Hematopoietic multipotent progenitor cell treated with erythropoietin and hydrocortisone succinate and interleukin-3 and kit ligand, for 4 days (in vitro differentiated cells): ENCODE measurements at regions not wholly inside any gene's neighbourhood (a gene's known extent, or its start where the extent isn't known, plus 50 kb on each side); places are given as distances from the start of the nearest gene placed in this dataset.
"Not testable (repeated sequence)": the region's sequence is repeated elsewhere in the genome, so short reads cannot be mapped to it uniquely, and the experiment has no call there.

ENCODE experiments used
- DNase-seq: peaks from one replicate; pipeline ENCODE4 v3.0.0-alpha.2; 2015

GRCh38 chr3:81040107-81040506 is 721.3 kb downstream of the GBE1 start:
- DNase-seq: no peak

DNA sequence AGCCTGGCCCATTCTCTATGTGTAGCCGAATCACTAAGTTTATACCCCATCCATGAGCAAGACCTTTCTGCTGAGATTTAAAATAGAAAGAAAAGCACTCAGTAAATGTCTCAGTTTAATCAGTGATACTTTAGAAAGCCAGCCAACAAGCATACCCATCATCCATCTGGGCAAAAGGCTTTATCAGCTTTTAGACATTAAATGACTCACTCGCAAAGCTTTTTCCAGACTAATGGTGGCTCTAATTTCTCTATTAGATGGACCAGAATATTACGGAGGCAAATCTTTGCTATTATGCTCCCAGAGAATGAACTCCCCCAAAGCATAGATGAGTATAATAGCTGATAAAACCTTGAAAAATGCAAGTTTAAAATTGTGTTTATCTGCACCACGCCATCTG is 727.8 kb downstream of the GBE1 start:
- DNase-seq: no peak

GRCh38 chr3:81033185-81033584 is 728.3 kb downstream of the GBE1 start:
- DNase-seq: no peak

- no peak for DNase-seq
Measured at GRCh38 chr3:81029861-81030260, 731.6 kb downstream of the GBE1 start.

- DNase-seq: no peak
Measured at GRCh38 chr3:81027344-81027743, 734.1 kb downstream of the GBE1 start.

GRCh38 chr3:81024560-81024959 is 736.9 kb downstream of the GBE1 start:
- no peak for DNase-seq

- DNase-seq: no peak
Measured at GRCh38 chr3:81022339-81022738, 739.1 kb downstream of the GBE1 start.

DNA sequence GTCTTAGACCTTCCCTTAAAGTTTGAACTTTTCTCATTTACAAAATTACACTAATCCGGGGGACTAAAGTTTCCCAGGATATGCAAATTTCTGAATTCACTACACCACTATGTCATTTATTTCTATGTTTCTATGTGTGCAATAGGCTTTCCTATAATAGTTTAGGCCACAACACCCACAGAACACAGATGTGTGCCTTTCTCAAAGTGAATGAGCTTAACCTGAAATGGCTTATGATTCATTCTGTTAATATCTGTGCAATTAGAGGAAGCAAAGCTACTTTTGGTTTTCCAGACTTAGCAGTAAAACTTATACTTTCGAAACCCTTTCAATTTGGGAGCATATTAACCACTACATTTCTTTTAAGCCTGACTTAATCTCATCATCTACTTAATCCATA is 748.1 kb downstream of the GBE1 start:
- DNase-seq: no peak

GRCh38 chr3:81005992-81006391 is 755.5 kb downstream of the GBE1 start:
- no peak for DNase-seq

- no peak for DNase-seq
Measured at GRCh38 chr3:81003817-81004216, 757.6 kb downstream of the GBE1 start.

- DNase-seq: no peak
Measured at GRCh38 chr3:81003008-81003645, 758.3 kb downstream of the GBE1 start.

GRCh38 chr3:80999481-80999880 is 762.0 kb downstream of the GBE1 start:
- DNase-seq: no peak

DNA sequence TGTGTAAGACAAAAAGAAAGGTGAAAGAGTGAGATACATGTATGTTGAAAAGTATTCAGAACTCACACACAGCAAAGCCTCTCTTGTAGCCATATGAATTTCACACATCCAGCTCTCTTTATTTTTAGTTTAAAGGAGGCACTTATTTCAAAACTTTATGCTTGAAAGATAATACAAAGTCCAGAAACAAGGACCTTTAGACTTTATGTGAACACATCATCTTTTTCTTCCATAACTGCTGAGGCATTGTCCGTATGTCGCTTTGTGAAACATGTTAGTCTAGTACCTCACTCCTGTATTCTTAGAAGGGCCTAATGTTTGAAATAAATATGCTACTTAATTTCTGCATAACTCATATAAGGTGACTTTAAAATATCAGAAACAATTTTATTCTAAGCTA is 763.4 kb downstream of the GBE1 start:
- no peak for DNase-seq

GRCh38 chr3:80997622-80998021 is 763.8 kb downstream of the GBE1 start:
- no peak for DNase-seq

GRCh38 chr3:80994767-80995166 is 766.7 kb downstream of the GBE1 start:
- no peak for DNase-seq

DNA sequence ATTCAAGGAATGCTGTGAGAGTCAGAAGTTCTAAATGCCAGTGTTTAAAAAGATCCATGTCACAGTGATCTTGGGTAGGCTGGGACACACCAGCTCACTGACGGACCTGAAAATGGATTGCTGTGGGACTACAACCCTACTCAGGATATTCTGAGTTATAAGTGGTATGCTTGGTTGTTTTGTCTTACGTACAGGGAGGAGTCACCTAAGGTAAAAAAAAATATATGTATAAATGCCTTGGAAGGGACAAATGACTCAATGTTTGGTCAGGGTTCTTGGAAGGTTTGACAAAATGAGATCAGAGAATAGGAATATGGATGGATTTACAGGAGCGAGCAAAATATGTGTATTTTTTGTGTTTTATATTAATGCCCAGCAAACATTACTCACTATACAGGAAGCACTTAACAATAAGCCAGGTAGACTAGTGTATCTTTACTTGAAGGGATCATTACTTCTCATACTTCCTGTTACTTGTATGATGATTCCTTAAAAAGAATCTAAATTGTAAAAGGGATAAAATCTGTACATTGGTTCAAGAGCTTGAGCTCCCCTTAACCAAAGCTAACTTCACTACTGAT is 767.3 kb downstream of the GBE1 start:
- no peak for DNase-seq

DNA sequence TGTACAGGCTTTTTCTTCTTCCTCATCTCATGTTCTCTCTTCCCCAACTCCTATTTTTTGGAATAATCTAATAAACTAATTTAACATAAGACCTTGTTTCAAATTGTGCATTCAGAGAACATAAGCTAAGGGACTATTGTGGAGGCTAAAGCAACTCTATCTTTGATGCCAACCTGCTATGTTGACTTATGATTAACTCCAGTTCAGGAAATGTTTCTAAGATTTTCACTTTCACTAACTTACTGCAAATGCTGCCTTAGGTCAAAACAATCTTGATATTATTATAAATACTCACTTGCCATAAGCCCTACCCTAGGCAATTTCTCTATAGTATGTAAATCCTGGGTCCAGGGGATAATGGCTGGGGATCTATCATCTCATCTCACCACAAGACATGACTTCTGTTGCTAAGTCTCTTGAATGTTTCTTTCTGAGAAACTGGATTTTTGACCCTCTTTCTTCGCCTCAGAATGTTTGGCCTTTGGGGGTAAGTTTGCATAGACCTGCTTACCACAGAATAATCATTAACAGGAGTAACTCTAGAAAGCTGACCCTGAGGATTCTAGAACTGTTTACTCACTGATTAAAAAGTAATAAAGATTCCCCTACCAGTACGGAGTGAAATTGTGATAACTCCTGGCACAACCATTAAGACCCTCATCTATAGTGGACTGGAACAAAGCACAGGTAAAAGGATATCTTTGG is 768.1 kb downstream of the GBE1 start:
- DNase-seq: no peak

DNA sequence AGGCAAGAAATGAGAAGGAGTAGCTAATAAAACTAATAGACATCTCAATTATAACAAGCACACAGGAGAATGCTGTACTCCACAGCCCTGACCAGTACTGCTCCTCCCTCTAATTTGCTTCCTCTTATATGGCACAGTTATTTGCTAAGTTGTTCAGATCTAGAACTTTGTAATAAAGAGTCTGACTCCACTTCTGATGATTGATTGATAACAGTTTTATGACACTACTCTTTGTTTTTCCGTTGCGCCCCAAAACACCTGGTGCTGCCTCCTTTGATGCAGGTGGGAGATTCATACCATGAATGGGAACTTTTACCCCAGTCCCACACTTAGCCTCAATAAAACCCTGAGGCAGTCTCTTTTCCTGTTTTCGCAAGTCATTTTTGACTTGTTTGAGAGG is 777.7 kb downstream of the GBE1 start:
- no peak for DNase-seq

GRCh38 chr3:80978216-80978969 is 783.1 kb downstream of the GBE1 start:
- no peak for DNase-seq

DNA sequence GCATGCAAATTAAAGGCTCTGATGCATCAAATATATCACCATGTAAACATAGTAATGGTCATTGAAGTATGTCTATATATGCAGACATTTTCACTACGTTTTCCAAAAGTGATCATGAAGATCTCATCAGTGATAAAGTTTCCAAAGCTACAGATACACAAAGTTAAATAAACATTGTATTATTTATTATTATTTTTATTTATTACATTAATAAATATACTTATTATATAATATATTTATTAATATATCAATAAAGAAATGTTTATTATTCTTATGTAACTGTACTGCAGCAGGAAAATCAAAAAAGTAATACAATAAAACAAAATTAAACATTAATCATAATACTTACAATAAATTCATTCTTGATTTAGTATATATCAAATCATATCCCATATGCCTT is 791.2 kb downstream of the GBE1 start:
- no peak for DNase-seq

GRCh38 chr3:80929576-80929975 is 831.9 kb downstream of the GBE1 start:
- no peak for DNase-seq

DNA sequence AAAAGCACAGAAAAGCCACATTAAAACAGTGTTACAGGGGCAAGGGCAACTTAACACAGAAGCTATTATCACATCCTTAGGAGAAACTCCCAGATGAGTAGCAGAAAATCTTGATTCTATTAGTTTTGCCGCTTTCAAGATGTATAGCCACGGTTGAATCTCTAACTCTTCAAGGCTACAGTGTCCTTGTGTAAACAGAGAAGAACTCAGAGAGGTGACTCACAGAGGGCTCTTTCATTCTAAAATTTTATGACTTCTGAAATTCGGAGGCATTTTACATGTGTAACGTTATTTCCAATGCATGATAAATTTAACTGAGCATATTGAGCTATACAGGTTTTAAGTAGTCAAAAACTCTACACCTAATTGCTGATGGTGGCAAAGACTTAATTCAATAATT is 846.6 kb downstream of the GBE1 start:
- no peak for DNase-seq

DNA sequence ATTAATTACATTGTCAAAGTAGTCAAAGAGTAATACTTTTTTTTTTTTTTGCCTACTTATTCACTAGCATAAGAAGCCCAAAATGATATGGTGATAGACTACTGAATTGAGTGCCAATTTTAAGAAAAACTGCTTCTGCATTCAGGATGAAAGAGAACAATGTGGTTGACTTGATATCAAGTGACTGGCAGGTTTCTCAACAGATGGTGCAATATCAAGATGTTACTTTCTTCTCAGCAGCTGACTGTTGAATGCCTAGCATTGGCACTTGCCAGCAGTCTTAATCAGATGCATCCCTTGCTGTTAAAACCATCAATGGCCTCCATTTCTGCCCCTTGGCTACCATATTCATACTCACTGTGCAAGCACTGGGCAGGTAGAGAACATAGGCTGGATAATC is 863.2 kb downstream of the GBE1 start:
- peak; percentile 47 for DNase-seq

DNA sequence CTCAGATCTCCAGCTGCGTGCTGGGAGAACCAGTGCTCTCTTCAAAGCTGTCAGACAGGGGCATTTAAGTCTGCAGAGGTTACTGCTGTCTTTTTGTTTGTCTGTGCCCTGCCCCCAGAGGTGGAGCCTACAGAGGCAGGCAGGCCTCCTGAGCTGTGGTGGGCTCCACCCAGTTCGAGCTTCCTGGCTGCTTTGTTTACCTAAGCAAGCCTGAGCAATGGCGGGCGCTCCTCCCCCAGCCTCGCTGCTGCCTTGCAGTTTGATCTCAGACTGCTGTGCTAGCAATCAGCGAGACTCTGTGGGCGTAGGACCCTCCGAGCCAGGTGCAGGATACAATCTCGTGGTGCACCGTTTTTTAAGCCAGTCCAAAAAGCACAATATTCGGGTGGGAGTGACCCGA is 864.4 kb downstream of the GBE1 start:
- DNase-seq: not testable (repeated sequence)
